Endothelial cell of umbilical vein (primary cell): ENCODE measurements at regions not wholly inside any gene's neighbourhood (a gene's known extent, or its start where the extent isn't known, plus 50 kb on each side); places are given as distances from the start of the nearest gene placed in this dataset.

Experiments
- BruUV-seq: library from RNA; stranded (reverse); fragments of 400-500 nt; replicated peaks from 2 replicates; lab custom pipeline; 2021; lab: Mats Ljungman, UMichigan
- CTCF ChIA-PET: fragments of 300-600, 350-600 bp; sonication (Branson Sonifier 250); formaldehyde crosslinking; loops from one replicate; lab custom pipeline; 2021; ENCODE audit warnings: antibody characterized with exemption, inconsistent platforms; lab: Charles Lee
- POLR2A ChIA-PET: fragments of 300-600, 350-600 bp; sonication (Branson Sonifier 250); formaldehyde crosslinking; loops from one replicate; lab custom pipeline; 2021; ENCODE audit warnings: antibody characterized with exemption, inconsistent platforms; lab: Charles Lee
- DNase-seq: peaks from one replicate; pipeline ENCODE4 v3.0.0-alpha.2; 2011; ENCODE audit warnings: low read depth, low spot score
- FAIRE-seq: peaks from 2 replicates; lab custom pipeline; 2011; peaks lifted over from hg19 to GRCh38; lab: Jason Lieb, UNC
- H2AFZ ChIP-seq: 2 replicates; pipeline ENCODE4 v1.6.0; 2012; ENCODE audit warnings: low read depth, low read length, control low read depth, inconsistent platforms
- H3K27ac ChIP-seq: 2 replicates; pipeline ENCODE4 v1.5.1; 2011; ENCODE audit warnings: low read depth, mild to moderate bottlenecking, control low read depth, low read length, moderate library complexity; ENCODE audit not compliant: insufficient read depth
- H3K27me3 ChIP-seq, 2 experiments: 2 replicates each; pipeline versions ENCODE4 v1.6.0 to v1.6.1; 2011; ENCODE audit warnings: low read length in 2 of 2, mixed read lengths in 1 of 2; ENCODE audit not compliant: control insufficient read depth in 2 of 2, insufficient read depth in 2 of 2
- H3K36me3 ChIP-seq, 2 experiments: 2 replicates in 1 of 2; 3 replicates in 1 of 2; pipeline ENCODE4 v1.5.1; 2011; ENCODE audit warnings: low read length in 2 of 2, mild to moderate bottlenecking in 1 of 2, moderate library complexity in 1 of 2; ENCODE audit not compliant: control insufficient read depth in 2 of 2, insufficient read depth in 2 of 2; ENCODE audit errors: extremely low read depth in 1 of 2
- H3K4me1 ChIP-seq: 3 replicates; pipeline ENCODE4 v1.5.1; 2011; ENCODE audit warnings: mild to moderate bottlenecking, low read length; ENCODE audit not compliant: control insufficient read depth, insufficient read depth; ENCODE audit errors: extremely low read depth
- H3K4me2 ChIP-seq: 2 replicates; pipeline ENCODE4 v1.6.1; 2011; ENCODE audit warnings: low read length, control low read depth, mixed read lengths; ENCODE audit not compliant: insufficient read depth
- H3K4me3 ChIP-seq, 3 experiments: fragments of 200-600 bp in 1 of 3; sonication (generic), shearing (Covaris generic) in 1 of 3; replicated peaks in 1 of 3; 2 replicates each; pipeline ENCODE4 v1.5.1; 2011 to 2016; ENCODE audit warnings: control low read depth in 3 of 3, low read length in 3 of 3, mild to moderate bottlenecking in 2 of 3, inconsistent platforms in 1 of 3, low read depth in 1 of 3, moderate library complexity in 1 of 3; ENCODE audit not compliant: insufficient read depth in 1 of 3
- H3K79me2 ChIP-seq: 2 replicates; pipeline ENCODE4 v1.6.0; 2012; ENCODE audit warnings: low read length, inconsistent platforms; ENCODE audit not compliant: control insufficient read depth, insufficient read depth
- H3K9ac ChIP-seq: replicated peaks from 2 replicates; pipeline ENCODE3; 2011; ENCODE audit warnings: low read length, control low read depth; ENCODE audit not compliant: insufficient read depth; ENCODE audit errors: extremely low read depth
- H3K9me1 ChIP-seq: replicated peaks from 3 replicates; pipeline ENCODE4 v1.6.0; 2011; ENCODE audit warnings: mild to moderate bottlenecking, low read length; ENCODE audit not compliant: control insufficient read depth, insufficient read depth; ENCODE audit errors: extremely low read depth
- H3K9me3 ChIP-seq: replicated peaks from 2 replicates; pipeline ENCODE4 v1.5.1; 2012; ENCODE audit warnings: low read length, inconsistent platforms; ENCODE audit not compliant: control insufficient read depth, insufficient read depth
- H4K20me1 ChIP-seq: replicated peaks from 2 replicates; pipeline ENCODE3; 2011; ENCODE audit warnings: mild to moderate bottlenecking, low read length; ENCODE audit not compliant: control insufficient read depth, insufficient read depth; ENCODE audit errors: extremely low read depth
- EZH2 ChIP-seq: IDR thresholded peaks from 2 replicates; pipeline ENCODE4 v1.6.1; 2012; ENCODE audit warnings: borderline replicate concordance, low read depth, mild to moderate bottlenecking, moderate library complexity, low read length, inconsistent platforms; ENCODE audit not compliant: severe bottlenecking
- FOS ChIP-seq: IDR thresholded peaks from 2 replicates; pipeline ENCODE4 v1.6.1; 2011; ENCODE audit warnings: mild to moderate bottlenecking, low read length, moderate library complexity, borderline replicate concordance; ENCODE audit not compliant: insufficient read depth
- GATA2 ChIP-seq: IDR thresholded peaks from 2 replicates; pipeline ENCODE4 v1.7.0; 2011; ENCODE audit warnings: low read depth, mild to moderate bottlenecking, moderate library complexity, mixed read lengths, low read length; ENCODE audit not compliant: insufficient read length, insufficient read depth
- JUN ChIP-seq: IDR thresholded peaks from 2 replicates; pipeline ENCODE4 v1.6.1; 2011; ENCODE audit warnings: borderline replicate concordance, low read depth; ENCODE audit not compliant: insufficient read length, insufficient read depth
- MYC ChIP-seq: IDR thresholded peaks from one replicate; pipeline ENCODE4 v1.6.1; 2011; ENCODE audit warnings: mild to moderate bottlenecking, low read depth, low read length
- POLR2A ChIP-seq: IDR thresholded peaks from 2 replicates; pipeline ENCODE4 v1.6.1; 2012; ENCODE audit warnings: low read depth, mild to moderate bottlenecking, control low read depth, low read length
- POLR2AphosphoS5 ChIP-seq: IDR thresholded peaks from 2 replicates; pipeline ENCODE4 v1.6.1; 2012; ENCODE audit warnings: low read depth, mild to moderate bottlenecking, control low read depth, low read length, moderate library complexity; ENCODE audit not compliant: insufficient read depth
- dilution Hi-C: fragments of 300-500 bp; cut with MboI; formaldehyde crosslinking; loops from one replicate; pipeline ENCODE4 v1.15.0; 2019; ENCODE audit warnings: low sequenced_read_pairs; ENCODE audit not compliant: extremely low pct_ligation_motif_present
- intact Hi-C: fragments of 100-400 bp; cut with micrococcal nuclease; formaldehyde crosslinking; loops from one replicate; pipeline ENCODE4 v1.10.0; 2022
- TF ChIP-seq, protein P1 (sequence below), 2 donors: IDR thresholded peaks; 1 replicate in 1 of 2; 2 replicates in 1 of 2; pipeline ENCODE4 v1.5.1; 2011; ENCODE audit warnings: low read length in 2 of 2, mild to moderate bottlenecking in 2 of 2, moderate library complexity in 2 of 2, control low read depth in 1 of 2, inconsistent platforms in 1 of 2, low read depth in 1 of 2; ENCODE audit not compliant: insufficient read depth in 1 of 2; ENCODE audit errors: extremely low read depth in 1 of 2
- TF ChIP-seq, protein P2 (sequence below): IDR thresholded peaks from 2 replicates; pipeline ENCODE4 v1.6.1; 2011; ENCODE audit not compliant: insufficient read depth, insufficient read length

DNA sequence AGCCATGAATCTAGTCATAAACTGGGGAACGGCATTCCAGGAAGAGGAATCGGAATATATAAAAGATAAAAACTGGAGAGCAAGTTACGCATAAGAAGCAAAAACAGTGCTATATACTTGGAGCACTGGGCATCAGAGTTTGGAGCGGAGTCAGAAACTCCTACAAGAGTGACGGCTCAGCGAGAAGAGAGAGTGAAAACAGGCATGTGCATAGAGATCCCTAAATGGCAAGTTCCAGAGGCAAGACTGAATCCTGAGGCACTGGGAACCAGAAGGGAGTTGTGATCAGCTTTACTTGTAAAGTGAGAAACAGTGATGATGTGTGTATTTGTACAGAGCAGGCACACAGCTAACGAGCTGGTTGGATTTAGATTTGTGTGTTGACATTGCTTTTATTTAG is 514.4 kb upstream of the TNC start:
- DNase-seq (no peak), FAIRE-seq (no peak)
- H4K20me1 ChIP-seq: no peaks in the 10 kb centered on the region
- BruUV-seq: no TSS peak
- H3K4me2 ChIP-seq: no peak overlapping the region
- TF ChIP-seq JUN (no peak), MYC (no peak), POLR2A (no peak), POLR2AphosphoS5 (no peak), GATA2 (no peak), EZH2 (no peak), FOS (no peak)
- TF ChIP-seq, protein P1, sequence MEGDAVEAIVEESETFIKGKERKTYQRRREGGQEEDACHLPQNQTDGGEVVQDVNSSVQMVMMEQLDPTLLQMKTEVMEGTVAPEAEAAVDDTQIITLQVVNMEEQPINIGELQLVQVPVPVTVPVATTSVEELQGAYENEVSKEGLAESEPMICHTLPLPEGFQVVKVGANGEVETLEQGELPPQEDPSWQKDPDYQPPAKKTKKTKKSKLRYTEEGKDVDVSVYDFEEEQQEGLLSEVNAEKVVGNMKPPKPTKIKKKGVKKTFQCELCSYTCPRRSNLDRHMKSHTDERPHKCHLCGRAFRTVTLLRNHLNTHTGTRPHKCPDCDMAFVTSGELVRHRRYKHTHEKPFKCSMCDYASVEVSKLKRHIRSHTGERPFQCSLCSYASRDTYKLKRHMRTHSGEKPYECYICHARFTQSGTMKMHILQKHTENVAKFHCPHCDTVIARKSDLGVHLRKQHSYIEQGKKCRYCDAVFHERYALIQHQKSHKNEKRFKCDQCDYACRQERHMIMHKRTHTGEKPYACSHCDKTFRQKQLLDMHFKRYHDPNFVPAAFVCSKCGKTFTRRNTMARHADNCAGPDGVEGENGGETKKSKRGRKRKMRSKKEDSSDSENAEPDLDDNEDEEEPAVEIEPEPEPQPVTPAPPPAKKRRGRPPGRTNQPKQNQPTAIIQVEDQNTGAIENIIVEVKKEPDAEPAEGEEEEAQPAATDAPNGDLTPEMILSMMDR (IDR thresholded peaks at IDR 0.05; ENCODE audit: extremely low read depth in 1 of 2, insufficient read depth in 1 of 2, low read depth in 1 of 2, low read length in 2 of 2): no peak
- TF ChIP-seq, protein P2, sequence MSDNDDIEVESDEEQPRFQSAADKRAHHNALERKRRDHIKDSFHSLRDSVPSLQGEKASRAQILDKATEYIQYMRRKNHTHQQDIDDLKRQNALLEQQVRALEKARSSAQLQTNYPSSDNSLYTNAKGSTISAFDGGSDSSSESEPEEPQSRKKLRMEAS: no peak
- dilution Hi-C loops (no loop called here), intact Hi-C loops (no loop called here)
- no peaks in the 10 kb centered on the region for H3K27me3 ChIP-seq
- no peaks in the 10 kb centered on the region for H3K9me1 ChIP-seq
- no peaks in the 10 kb centered on the region for H3K36me3 ChIP-seq
- no peaks in the 10 kb centered on the region for H3K79me2 ChIP-seq
- H3K9me3 ChIP-seq: peaks cover 2% of the 10 kb centered on the region
- ChIA-PET POLR2A (no interaction called here), CTCF (no interaction called here)
- no peaks in the 10 kb centered on the region for H3K4me1 ChIP-seq
- no peak overlapping the region for H3K9ac ChIP-seq
- H2AFZ ChIP-seq: no peak overlapping the region
- no peak overlapping the region for H3K4me3 ChIP-seq
- H3K27ac ChIP-seq: no peak overlapping the region
